Non-pigmented ciliary epithelial cell (primary cell): ENCODE measurements at regions not wholly inside any gene's neighbourhood (a gene's known extent, or its start where the extent isn't known, plus 50 kb on each side); places are given as distances from the start of the nearest gene placed in this dataset.

Experiments
- DNase-seq: peaks from one replicate; pipeline ENCODE4 v3.0.0-alpha.2; 2010; ENCODE audit warnings: low read depth

DNA sequence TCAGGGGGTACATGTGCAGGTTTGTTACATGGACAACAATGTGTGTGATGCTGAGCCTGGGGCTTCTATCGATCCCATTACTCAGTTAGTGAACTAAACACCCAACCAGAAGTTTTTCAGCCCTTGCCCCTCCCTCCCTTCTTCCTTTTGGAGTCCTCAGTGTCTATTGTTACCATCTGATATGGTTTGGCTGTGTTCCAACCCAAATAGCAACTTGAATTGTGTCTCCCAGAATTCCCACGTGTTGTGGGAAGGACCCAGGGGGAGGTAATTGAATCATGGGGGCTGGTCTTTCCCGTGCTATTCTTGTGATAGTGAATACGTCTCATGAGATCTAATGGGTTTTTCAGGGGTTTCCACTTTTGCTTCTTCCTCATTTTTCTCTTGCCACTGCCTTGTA is 186.3 kb downstream of the AEBP2 start:
- DNase-seq: peak; percentile 10

DNA sequence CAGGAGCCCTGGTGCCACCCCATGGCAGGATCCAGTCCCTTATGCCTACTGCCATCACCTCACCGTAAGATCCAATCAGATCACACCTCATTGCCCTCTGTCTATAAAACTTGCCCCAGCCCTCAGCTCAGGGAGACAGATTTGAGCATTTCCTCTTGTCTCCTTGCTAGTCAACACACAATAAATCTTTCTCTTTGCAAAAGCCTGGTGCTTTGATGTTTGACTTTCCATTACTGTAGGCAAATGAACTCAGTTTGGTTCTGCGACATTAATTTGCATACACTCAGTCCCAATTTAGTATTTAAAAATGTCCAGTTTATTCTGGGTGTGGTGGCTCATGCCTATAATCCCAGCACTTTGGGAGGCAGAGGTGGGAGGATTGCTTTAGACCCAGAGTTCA is 188.4 kb downstream of the AEBP2 start:
- DNase-seq: no peak

DNA sequence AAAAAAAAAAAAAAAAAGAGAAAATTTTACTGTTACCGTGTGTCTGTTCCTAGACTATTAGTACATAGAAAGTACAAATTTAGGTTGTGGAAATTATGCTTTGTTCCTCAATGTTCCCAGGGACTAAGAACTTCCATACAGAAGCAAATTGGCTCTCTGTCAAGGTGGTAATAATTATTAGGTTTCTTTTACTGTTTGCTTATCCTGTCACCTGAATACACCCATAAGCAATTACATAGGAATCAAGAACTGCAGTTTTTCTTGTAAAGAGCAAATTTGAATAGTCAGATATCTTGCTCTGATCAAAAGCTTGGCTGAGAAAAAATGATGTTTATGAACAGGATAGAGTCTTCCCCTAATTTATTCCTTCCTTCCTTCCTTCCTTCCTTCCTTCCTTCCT is 191.2 kb downstream of the AEBP2 start:
- no peak for DNase-seq

DNA sequence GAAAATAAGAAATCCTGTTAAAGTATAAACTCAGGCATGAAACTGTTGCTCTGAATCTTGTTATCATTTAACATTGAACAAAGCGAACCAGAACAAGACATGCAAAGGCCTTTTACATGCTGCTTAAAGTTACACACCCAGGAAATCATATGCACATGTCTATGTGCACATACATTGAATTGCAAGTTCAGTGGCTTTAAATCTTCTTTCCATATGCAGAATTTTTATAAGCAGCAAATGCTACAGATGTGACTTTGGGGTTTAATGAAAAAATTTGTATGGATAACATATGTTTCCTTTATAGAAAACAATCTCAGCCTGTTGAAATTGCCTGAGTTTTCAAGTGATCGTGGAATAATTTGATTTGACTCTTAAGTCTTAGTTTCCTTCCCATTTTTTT is 193.9 kb downstream of the AEBP2 start:
- DNase-seq: no peak

- DNase-seq: no peak
Observed at GRCh38 chr12:19633641-19634040, 194.3 kb downstream of the AEBP2 start.

DNA sequence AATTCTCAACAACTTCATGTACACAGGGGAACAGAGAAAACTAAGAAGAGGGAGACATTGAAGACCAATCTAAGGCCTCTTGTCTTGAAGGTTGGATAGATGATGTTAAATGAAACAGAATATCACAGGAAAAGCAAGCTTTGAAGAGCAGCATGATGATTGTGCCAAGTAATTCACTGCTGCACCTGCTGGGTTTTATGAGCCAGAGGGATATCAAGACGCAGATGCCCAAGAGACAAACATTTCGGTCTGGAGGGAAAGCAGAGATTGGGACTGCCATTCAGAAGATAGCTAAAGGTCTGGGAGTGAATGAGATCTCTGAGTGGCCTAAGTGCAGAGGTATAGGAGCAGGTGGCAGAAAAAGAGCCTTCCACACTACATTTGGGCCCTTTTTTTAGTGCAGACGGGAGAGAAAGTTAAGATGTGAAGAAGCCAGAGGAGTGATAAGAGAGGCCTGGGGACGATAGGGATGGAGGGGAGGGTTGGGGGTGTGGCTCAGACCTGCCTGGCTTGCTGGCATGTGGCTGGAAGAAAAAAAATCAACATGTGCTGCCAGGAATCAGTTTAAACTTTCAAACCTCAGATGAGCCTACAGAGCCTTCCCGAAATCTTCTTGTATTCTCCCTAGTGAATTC is 200.6 kb downstream of the AEBP2 start:
- no peak for DNase-seq

DNA sequence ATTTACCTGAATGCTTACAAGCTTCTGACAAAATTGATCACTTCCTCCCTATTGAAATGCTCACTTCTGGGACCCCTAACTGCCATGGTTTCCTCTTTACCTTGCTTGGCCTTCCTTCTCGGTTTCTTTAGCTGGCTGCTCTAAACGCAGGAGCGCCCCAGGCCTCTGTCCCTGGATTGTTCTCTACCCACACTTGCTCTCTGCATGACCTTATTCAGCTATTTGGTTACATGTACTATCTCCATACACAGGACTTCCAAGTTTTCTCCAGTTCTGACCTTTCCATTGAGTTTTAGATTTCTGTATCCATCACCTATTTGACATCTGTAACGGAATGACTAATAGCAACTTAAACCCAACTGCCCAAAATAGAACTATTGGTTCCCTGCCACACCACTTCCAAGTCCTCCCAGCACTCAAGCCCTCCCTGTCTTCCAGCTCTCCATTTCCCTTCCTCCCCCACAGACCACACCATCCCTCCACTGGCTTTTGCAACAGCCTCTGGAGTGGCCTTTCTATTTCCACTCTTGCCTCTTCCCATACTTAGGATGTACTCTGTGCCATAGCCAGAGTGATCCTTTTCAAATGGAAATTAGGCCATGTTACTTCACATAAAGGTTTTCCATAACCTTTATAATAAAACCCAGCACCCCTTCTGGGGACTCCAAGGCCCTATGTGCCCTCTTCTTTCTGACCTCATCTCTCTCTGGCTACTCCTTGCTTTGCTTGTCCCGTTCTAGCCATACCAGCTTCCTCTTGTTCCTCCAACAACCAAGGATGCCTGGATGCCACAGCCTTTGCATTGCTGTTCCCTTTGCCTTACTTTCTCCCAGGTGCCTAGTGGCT is 202.2 kb downstream of the AEBP2 start:
- DNase-seq: no peak

DNA sequence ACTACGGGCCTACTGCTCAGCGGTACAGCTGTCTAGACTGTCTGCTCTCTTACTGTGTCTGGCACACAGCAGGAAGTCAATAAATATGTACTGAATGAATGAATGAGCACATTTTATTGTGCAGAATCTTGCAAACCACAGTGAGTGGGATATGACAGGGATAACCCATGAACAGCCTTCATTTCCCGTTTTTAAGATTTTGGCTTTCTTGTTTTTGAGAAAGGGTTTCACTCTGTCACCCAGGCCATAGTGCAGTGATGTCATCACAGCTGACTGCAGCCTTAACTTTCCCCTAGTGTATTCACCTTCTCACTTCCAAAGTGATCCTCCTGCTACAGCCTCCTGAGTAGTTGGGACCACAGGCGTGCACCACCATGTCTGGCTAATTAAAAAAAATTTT is 203.1 kb downstream of the AEBP2 start:
- no peak for DNase-seq

DNA sequence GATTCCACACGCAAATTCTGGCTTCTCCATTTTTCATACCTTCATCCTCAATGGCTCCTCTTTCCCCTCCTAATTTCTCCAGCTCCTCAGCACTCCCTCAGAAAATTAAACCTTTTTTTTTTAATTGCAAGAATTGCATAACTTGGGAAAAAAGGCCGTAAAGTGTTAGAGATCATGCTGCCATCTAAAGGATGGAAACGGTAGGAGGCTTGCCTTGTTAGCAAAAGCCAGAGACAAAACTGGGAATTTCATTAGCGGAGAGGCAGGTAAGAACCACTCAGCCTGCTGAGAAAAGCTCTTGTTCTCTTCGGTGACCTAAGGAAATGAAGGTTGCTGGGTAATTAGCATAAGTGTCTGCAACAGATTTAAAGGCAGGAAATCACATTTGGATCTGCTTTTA is 204.3 kb downstream of the AEBP2 start:
- peak; percentile 22 for DNase-seq

DNA sequence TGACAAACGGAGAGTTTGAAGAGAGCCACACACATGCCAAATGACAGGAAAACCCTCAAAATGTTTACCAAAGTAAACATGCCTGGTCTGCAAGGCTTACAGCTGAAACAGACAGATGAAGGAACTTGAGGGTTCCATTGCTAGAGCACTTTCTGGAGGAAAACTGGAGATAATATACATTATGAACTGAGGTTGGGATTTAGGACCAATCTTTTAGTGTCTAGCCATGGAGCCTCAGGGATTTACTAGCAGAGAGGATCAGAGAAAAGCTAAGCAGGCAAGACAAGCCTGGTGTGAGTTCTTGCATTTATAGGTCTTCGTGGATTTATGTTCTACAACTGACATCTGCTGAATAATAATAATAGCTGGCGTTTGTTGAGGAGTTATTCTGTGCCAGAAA is 205.3 kb downstream of the AEBP2 start:
- no peak for DNase-seq

DNA sequence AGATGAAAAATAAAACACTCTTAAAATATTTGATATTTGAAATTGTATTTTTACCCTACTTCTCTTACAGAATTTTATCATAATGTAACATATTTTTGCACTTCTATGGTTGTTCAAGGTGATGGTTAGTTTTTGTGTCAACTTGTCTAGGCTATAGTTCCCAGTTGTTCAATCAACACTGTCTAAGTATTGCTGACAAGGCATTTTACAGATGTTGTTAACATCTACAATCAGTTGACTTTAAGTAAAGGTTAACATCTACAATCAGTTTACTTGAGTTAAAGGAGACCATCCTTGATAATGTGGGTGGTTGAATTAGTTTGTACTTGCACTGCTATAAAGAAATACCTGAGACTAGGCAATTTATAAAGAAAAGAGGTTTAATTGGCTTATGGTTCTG is 206.5 kb downstream of the AEBP2 start:
- DNase-seq: no peak

GRCh38 chr12:19646599-19646998 is 207.3 kb downstream of the AEBP2 start:
- DNase-seq: no peak

GRCh38 chr12:19647806-19648556 is 208.7 kb downstream of the AEBP2 start:
- DNase-seq: no peak

GRCh38 chr12:19648591-19648990 is 209.3 kb downstream of the AEBP2 start:
- no peak for DNase-seq

GRCh38 chr12:19652386-19652785 is 213.1 kb downstream of the AEBP2 start:
- no peak for DNase-seq

DNA sequence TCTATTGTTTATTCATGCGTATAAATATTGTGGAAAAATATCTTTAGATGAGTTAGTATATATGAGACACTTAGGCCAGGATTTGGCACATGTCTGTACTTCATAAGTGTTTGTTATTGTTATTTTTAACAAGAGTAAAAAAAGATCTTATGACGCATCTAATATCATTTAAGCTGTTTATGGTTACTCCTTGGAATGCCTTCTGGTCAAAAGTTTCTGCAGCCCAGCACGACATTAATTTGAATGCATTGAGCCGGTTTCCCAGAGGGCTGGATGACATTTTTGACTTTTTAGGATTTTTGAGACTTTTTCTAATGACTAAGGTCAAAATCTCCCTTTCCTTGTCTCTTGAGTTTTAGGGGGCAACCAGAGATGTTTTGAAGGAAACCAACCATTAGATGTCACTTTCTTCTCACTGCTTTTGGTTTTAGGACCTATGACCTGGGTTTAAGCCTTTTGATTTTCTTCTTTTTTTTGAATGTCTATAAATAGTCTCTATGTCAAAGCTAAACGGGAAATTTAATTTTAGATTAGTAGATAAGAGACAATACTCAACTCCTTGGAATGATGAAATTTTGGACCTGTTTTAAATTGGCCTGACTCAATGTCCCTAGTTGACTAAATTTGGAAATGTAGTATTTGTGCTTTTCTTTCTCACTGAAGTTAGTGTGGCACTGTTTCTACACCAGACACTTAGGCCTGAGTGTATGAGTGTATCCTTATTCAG is 215.5 kb downstream of the AEBP2 start:
- DNase-seq: no peak

DNA sequence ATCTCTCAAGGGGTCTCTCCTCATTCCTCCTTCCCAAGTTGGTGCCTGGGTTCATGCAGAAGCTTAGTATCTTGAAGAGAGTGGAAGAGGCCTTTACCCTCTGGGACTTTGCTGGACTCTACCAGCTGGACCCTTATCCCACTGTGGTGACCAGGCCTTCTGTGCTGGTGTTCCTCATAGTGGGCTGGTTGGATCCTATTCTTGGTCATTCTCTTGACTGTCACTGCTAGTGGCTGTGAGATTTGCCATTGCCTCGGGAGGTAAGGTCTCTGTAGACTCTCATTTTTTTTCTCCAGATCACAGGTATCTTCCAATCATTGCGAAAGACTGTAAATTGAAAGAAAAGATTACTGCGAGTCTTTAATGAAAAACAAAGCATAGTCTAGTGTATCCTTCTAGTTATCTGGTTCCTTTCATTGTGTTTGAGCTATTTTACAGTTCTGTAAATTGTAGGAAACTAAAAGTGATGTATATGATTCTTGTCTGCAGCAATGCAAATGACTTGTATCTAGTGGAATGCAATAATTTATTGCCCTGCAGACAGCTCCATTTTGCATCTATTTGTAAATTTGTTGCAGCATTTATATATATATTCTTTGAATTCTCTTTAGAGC is 217.9 kb downstream of the AEBP2 start:
- no peak for DNase-seq

- DNase-seq: no peak
Observed at GRCh38 chr12:19657732-19658130, 218.4 kb downstream of the AEBP2 start.

GRCh38 chr12:19659086-19659485 is 219.8 kb downstream of the AEBP2 start:
- no peak for DNase-seq

DNA sequence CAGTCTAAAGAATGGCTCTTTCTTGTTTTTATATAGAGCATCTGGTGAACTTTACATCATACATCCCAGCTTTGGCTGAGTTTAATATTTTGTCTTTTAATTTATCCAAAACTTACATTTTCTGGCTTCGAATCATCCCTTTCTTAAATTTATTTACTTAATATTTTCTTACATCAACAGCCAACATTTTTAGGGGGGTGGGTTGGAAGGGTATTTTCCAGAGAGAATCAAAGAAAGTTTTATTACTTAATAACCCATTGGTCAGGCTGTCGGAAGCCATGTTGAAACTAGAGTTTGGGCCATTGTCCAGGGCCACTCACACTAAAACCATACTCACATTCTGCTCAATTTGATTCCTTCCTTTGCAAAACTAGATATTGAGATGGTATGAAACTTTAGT is 220.2 kb downstream of the AEBP2 start:
- DNase-seq: no peak

GRCh38 chr12:19665121-19665900 is 226.0 kb downstream of the AEBP2 start:
- DNase-seq: no peak
